ENCODE measurements at regions not wholly inside any gene's neighbourhood (a gene's known extent, or its start where the extent isn't known, plus 50 kb on each side); places are given as distances from the start of the nearest gene placed in this dataset.

DNA sequence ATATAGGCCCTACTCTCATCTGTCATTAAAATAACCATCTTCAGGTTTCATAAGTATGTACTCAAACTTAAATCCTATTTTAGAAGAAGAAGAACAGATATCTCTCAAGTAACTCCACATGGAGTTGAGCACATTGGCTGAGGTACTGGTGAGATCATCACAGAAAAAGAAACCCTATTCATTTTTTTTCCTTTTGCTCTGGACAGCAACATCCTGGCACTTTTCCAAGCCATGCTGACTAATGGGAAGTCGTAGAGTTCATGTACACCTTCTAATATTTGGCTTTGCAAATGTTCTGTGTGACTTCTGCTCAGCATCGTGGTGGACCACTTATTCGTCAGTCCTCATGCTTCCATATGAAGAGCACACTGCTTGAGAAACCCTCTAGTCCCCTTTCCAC lies 336.0 kb upstream of the KCNH8 start:
- TF ChIP-seq, protein P1, sequence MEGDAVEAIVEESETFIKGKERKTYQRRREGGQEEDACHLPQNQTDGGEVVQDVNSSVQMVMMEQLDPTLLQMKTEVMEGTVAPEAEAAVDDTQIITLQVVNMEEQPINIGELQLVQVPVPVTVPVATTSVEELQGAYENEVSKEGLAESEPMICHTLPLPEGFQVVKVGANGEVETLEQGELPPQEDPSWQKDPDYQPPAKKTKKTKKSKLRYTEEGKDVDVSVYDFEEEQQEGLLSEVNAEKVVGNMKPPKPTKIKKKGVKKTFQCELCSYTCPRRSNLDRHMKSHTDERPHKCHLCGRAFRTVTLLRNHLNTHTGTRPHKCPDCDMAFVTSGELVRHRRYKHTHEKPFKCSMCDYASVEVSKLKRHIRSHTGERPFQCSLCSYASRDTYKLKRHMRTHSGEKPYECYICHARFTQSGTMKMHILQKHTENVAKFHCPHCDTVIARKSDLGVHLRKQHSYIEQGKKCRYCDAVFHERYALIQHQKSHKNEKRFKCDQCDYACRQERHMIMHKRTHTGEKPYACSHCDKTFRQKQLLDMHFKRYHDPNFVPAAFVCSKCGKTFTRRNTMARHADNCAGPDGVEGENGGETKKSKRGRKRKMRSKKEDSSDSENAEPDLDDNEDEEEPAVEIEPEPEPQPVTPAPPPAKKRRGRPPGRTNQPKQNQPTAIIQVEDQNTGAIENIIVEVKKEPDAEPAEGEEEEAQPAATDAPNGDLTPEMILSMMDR (IDR thresholded peaks at IDR 0.05), result no peak
- no peak for TF ChIP-seq EP300 (IDR thresholded peaks at IDR 0.05)
- TF ChIP-seq POLR2A (IDR thresholded peaks at IDR 0.05), result no peak
- no peaks in the 10 kb centered on the region for H3K9me3 ChIP-seq
- H3K36me3 ChIP-seq, result no peaks in the 10 kb centered on the region
- H3K27ac ChIP-seq, result no peak overlapping the region
- H3K27me3 ChIP-seq, result no peaks in the 10 kb centered on the region
- DNase-seq (ENCODE audit: low spot score in 2 of 2), result peak in 1 of 2 donors; percentile 26
- WGBS, 2 donors, result 46 to 47% methylated on average over 3 of the region's 3 CpGs
- H3K4me3 ChIP-seq, result no peak overlapping the region
- no peaks in the 10 kb centered on the region for H3K4me1 ChIP-seq

DNA sequence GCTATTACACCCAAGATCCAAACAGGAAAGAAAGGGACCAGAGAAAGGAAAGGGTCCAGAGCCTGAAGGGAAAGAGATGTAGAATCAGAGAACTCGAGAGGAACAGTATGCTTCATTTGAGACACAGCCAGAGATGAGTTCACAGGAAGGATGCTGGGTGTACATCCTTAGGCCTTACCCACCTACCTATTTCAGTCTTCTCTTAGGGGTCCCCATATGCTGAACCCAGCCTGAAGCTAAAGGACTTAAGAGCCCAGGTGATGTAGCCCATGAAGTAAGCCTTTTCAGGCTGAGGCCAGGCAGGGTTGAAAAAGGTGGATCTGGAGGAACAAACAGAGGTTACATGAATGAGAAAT lies 338.0 kb upstream of the KCNH8 start:
- no peaks in the 10 kb centered on the region for H3K9me3 ChIP-seq
- no peak for DNase-seq (ENCODE audit: low spot score in 2 of 2)
- WGBS, 2 donors, result 70 to 79% methylated on average over 1 of the region's 1 CpG
- H3K36me3 ChIP-seq, result no peaks in the 10 kb centered on the region
- no peak for TF ChIP-seq POLR2A (IDR thresholded peaks at IDR 0.05)
- no peaks in the 10 kb centered on the region for H3K4me1 ChIP-seq
- H3K27me3 ChIP-seq, result no peaks in the 10 kb centered on the region
- H3K4me3 ChIP-seq, result no peak overlapping the region
- no peak overlapping the region for H3K27ac ChIP-seq

DNA sequence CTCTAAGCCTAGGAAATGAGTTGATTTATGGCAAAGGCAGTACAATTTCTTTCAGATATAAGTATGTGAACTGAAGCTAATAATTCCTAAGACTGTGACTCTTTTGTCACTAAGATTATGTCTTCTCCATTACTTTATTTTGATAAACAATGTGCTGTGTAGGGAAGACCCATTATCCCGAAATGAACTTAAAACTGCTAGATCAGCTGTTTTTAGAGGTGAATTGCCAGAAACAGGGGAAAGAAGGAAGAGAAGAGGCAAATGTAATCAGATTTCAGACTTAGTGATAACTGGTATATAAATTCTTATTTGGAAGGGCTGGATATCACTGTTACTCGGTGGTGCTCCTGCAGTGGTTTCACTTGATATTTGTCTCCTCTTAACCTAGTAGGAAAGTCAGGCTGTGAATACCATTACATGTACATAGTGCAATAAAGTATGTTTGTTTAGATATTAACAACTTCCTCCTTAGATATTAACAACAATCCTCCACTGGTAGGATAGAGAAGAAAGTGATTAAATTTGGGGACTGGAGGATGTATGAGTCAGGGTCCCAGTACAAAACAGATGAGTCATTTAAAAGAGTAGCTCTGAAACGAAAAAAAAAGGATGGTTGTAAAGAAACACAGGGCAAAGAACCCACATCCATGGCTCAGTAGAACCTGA lies 338.5 kb upstream of the KCNH8 start:
- 69% methylated on average over 3 of the region's 3 CpGs for WGBS, 2 donors
- Histone ChIP-seq H3K27ac (no peak overlapping the region), H3K4me3 (no peak overlapping the region), H3K4me1 (no peaks in the 10 kb centered on the region), H3K9me3 (no peaks in the 10 kb centered on the region), H3K36me3 (no peaks in the 10 kb centered on the region), H3K27me3 (no peaks in the 10 kb centered on the region)
- TF ChIP-seq EP300 (IDR thresholded peaks at IDR 0.05) (no peak), POLR2A (IDR thresholded peaks at IDR 0.05) (no peak)
- TF ChIP-seq, protein P1 (IDR thresholded peaks at IDR 0.05), result no peak
- DNase-seq (ENCODE audit: low spot score in 2 of 2), result no peak

DNA sequence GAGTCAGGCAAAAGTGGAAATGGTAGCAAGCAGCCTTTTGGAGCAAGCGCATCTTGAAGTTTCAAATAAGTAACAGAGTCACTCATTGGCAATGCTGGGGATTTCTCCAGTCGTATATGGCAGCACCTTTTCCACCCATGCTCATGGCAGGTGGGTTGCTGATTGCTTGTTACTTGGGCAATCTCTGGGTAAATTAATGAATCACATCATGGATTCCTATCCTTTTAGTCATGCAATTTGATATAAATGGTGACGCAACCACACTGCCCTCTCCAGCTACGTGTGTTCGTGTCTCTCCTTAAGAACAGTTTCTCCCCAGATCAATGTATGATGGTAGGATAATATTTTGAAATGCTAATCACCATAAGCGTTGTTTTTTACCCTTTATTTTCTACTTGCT lies 339.9 kb upstream of the KCNH8 start:
- 89% methylated on average over 6 of the region's 6 CpGs for WGBS, 2 donors
- Histone ChIP-seq H3K27ac (no peak overlapping the region), H3K36me3 (no peaks in the 10 kb centered on the region), H3K27me3 (no peaks in the 10 kb centered on the region), H3K4me3 (no peak overlapping the region), H3K9me3 (no peaks in the 10 kb centered on the region), H3K4me1 (no peaks in the 10 kb centered on the region)
- TF ChIP-seq, protein P1 (IDR thresholded peaks at IDR 0.05), result no peak
- TF ChIP-seq POLR2A (IDR thresholded peaks at IDR 0.05) (no peak), EP300 (IDR thresholded peaks at IDR 0.05) (no peak)
- DNase-seq (ENCODE audit: low spot score in 2 of 2), result no peak

DNA sequence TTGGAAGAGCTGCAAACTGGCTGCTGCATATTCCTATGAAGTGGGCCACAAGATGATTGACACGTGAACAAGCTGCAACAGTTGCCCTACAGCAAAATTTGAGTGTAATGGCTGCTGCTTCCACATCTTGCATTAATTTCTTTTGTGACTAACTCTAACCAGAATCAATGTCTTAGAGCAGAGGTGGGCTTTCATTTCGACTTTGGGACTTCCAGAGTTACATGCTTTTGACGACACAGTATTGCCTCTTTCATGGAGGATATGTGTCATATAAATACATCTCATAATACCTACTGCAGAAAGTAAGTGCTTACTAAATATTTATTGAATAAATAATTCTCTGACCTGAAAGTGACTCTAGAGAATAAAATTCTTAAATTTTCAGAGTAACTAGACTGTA lies 340.7 kb upstream of the KCNH8 start:
- H3K27ac ChIP-seq, result no peak overlapping the region
- no peaks in the 10 kb centered on the region for H3K27me3 ChIP-seq
- H3K4me1 ChIP-seq, result no peaks in the 10 kb centered on the region
- no peak for DNase-seq (ENCODE audit: low spot score in 2 of 2)
- 58 to 80% methylated on average over 3 of the region's 3 CpGs for WGBS, 2 donors
- H3K9me3 ChIP-seq, result no peaks in the 10 kb centered on the region
- TF ChIP-seq EP300 (IDR thresholded peaks at IDR 0.05) (no peak), POLR2A (IDR thresholded peaks at IDR 0.05) (no peak)
- TF ChIP-seq, protein P1 (IDR thresholded peaks at IDR 0.05), result no peak
- H3K36me3 ChIP-seq, result no peaks in the 10 kb centered on the region
- H3K4me3 ChIP-seq, result no peak overlapping the region

DNA sequence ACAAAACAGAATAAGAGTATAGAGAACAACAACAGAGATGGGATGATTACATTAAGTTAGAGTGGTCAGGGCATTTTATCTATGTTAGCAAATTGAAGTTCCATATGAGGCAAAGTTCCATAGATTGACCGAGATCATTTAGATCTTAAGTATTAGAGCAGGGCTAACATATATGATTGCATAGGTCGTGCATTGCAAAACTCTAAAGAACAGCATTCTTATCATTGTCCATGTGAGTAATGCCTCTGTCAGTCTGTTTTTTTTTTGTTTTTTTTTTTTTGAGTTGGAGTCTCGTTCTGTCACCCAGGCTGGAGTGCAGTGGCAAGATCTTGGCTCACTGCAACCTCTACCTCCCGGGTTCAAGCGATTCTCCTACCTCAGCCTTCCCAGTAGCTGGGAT lies 341.7 kb upstream of the KCNH8 start:
- 78 to 83% methylated on average over 5 of the region's 5 CpGs for WGBS, 2 donors
- Histone ChIP-seq H3K4me1 (no peaks in the 10 kb centered on the region), H3K36me3 (no peaks in the 10 kb centered on the region), H3K27me3 (no peaks in the 10 kb centered on the region), H3K27ac (no peak overlapping the region), H3K9me3 (no peaks in the 10 kb centered on the region), H3K4me3 (no peak overlapping the region)
- no peak for DNase-seq (ENCODE audit: low spot score in 2 of 2)
- TF ChIP-seq, protein P1 (IDR thresholded peaks at IDR 0.05), result no peak
- TF ChIP-seq POLR2A (IDR thresholded peaks at IDR 0.05) (no peak), EP300 (IDR thresholded peaks at IDR 0.05) (no peak)
